ENCODE measurements at regions not wholly inside any gene's neighbourhood (a gene's known extent, or its start where the extent isn't known, plus 50 kb on each side); places are given as distances from the start of the nearest gene placed in this dataset.

- no peak for DNase-seq (ENCODE audit: low spot score)
- TF ChIP-seq, protein P1, sequence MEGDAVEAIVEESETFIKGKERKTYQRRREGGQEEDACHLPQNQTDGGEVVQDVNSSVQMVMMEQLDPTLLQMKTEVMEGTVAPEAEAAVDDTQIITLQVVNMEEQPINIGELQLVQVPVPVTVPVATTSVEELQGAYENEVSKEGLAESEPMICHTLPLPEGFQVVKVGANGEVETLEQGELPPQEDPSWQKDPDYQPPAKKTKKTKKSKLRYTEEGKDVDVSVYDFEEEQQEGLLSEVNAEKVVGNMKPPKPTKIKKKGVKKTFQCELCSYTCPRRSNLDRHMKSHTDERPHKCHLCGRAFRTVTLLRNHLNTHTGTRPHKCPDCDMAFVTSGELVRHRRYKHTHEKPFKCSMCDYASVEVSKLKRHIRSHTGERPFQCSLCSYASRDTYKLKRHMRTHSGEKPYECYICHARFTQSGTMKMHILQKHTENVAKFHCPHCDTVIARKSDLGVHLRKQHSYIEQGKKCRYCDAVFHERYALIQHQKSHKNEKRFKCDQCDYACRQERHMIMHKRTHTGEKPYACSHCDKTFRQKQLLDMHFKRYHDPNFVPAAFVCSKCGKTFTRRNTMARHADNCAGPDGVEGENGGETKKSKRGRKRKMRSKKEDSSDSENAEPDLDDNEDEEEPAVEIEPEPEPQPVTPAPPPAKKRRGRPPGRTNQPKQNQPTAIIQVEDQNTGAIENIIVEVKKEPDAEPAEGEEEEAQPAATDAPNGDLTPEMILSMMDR (conservative IDR thresholded peaks at IDR 0.05; ENCODE audit: low read depth): no peak
- H3K27ac ChIP-seq: no peak overlapping the region
- ChIA-PET POLR2A (ENCODE audit: low non-redundant PET) (no interaction called here), CTCF (no interaction called here)
These were observed 473.2 kb upstream of the TECRL start for GRCh38 chr4:64882311-64883086.

GRCh38 chr4:64880557-64880956 is 471.3 kb upstream of the TECRL start:
- no peak overlapping the region for H3K27ac ChIP-seq
- no peak for DNase-seq (ENCODE audit: low spot score)
- TF ChIP-seq, protein P1 (conservative IDR thresholded peaks at IDR 0.05; ENCODE audit: low read depth): no peak
- ChIA-PET CTCF (no interaction called here), POLR2A (ENCODE audit: low non-redundant PET) (no interaction called here)

DNA sequence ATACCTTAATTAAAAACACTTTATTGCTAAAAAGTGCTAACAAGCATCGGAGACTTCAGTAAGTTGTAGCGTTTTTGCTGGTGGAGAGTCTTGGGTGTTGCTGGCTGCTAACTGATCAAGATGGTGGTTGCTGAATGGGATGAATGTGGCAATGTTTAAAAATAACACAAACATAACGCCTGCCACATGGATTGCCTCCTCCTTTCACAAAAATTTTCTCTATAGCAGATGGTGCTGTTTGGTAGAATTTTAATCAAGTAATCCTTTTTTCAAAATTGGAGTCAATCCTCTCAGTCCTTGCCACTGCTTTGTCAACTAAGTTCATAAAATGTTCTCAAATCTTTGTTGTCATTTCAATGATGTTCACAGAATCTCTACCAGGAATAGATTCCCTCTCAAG is 466.8 kb upstream of the TECRL start:
- TF ChIP-seq, protein P1 (conservative IDR thresholded peaks at IDR 0.05; ENCODE audit: low read depth): no peak
- no peak overlapping the region for H3K27ac ChIP-seq
- no peak for DNase-seq (ENCODE audit: low spot score)
- CTCF ChIA-PET: no interaction called here
- POLR2A ChIA-PET (ENCODE audit: low non-redundant PET): no interaction called here

DNA sequence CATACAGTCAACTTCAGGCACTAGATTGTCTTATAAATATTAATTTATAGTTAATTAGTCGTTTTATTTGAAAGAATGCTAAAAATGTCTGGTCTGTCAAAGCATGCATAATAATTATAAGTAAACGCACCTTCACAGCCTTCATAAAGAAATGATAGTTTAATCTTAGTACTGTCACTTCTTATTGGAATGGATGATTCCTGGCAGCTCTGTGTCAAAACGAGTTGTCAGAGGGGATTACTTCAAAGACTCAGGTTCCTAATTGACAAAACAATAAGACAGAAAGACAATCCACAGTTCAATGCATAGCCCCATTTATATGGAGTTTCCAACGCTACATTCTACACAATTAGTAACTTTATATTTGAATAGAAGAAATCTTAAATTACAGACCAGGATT is 461.3 kb upstream of the TECRL start:
- ChIA-PET CTCF (no interaction called here), POLR2A (ENCODE audit: low non-redundant PET) (no interaction called here)
- H3K27ac ChIP-seq: no peak overlapping the region
- no peak for DNase-seq (ENCODE audit: low spot score)
- TF ChIP-seq, protein P1 (conservative IDR thresholded peaks at IDR 0.05; ENCODE audit: low read depth): no peak

DNA sequence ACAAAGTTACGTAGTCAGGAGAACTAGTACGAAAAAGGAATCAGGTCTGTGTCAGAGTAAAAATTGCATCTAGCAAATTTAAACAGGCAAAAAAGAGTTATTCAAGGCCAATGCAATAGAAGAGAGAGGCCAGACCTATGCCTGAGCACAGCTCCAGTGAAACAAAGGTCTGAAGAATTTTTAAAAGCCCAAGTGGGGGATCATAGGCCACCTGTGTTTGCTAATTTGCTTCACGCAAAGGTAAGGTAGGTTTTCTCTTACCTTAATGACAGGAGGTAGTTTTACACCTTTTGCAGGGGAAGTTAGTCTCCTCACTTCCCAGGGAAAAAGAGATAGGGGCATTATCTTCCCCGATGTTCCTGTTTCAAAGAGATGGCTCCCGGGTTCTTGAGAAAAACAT is 448.6 kb upstream of the TECRL start:
- TF ChIP-seq, protein P1 (conservative IDR thresholded peaks at IDR 0.05; ENCODE audit: low read depth): no peak
- ChIA-PET CTCF (no interaction called here), POLR2A (ENCODE audit: low non-redundant PET) (no interaction called here)
- H3K27ac ChIP-seq: no peak overlapping the region
- DNase-seq (ENCODE audit: low spot score): no peak

GRCh38 chr4:64857198-64857597 is 447.9 kb upstream of the TECRL start:
- DNase-seq (ENCODE audit: low spot score): no peak
- POLR2A ChIA-PET (ENCODE audit: low non-redundant PET): no interaction called here

More at GRCh38 chr4:64857198-64857597, 447.9 kb upstream of the TECRL start:
- TF ChIP-seq, protein P1 (conservative IDR thresholded peaks at IDR 0.05; ENCODE audit: low read depth): no peak
- no peak overlapping the region for H3K27ac ChIP-seq
- CTCF ChIA-PET: no interaction called here

All from RWPE1 (cell line).